ENCODE measurements at regions not wholly inside any gene's neighbourhood (a gene's known extent, or its start where the extent isn't known, plus 50 kb on each side); places are given as distances from the start of the nearest gene placed in this dataset.

- TF ChIP-seq REST (IDR thresholded peaks at IDR 0.05; ENCODE audit: low read depth) (no peak), CBX3 (IDR thresholded peaks at IDR 0.05; ENCODE audit: low read depth) (no peak), POLR2A (IDR thresholded peaks at IDR 0.05; ENCODE audit: borderline replicate concordance, extremely low read depth, insufficient read depth, insufficient read length) (no peak)
These were observed 558.0 kb upstream of the KIF2B start (continued) for GRCh38 chr17:53264730-53265129.

DNA sequence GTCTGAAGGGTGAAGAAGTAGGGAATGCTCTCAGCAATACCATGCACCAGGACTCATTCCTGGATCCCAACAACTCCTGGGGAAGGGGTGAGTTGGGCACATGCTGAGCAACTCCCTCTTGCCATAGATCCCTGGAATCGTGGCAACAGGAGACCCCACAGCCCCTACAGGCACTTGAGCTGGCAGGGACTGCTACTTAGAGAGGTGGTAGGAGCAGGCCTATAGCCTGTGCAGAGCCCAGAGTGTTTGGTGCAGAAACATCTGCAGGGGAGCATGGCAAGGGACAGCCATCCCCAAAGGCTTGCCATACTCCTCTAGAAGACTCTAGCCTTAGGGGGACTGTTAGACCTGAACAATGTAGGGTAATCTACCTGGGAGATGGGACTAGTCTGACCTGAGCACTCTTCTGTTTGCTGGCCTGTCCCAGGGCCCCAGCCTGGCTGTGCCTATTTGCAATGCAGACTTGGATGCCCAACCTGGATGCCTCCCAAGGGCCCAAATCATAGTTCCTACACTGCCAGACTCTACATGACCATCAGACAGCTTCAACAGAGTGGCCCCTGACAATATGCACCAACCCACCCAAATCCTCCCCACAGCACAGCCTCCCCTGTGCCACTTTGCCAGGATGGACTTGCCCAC, 568.6 kb upstream of the KIF2B start:
- Histone ChIP-seq H3K27ac (ENCODE audit: low read depth, low read length) (no peak overlapping the region), H3K4me1 (ENCODE audit: control insufficient read depth in 1 of 2, insufficient read depth in 2 of 2, low read length in 2 of 2) (no peaks in the 10 kb centered on the region), H3K79me2 (ENCODE audit: insufficient read depth, low read length) (no peaks in the 10 kb centered on the region), H2AFZ (ENCODE audit: low read depth, low read length, poor library complexity, severe bottlenecking) (no peak overlapping the region), H3K27me3 (ENCODE audit: insufficient read depth, low read length) (no peaks in the 10 kb centered on the region), H3K4me3 (replicated peaks in 1 of 2; ENCODE audit: low read depth in 1 of 2, low read length in 2 of 2) (no peak overlapping the region), H4K20me1 (ENCODE audit: insufficient read depth) (no peaks in the 10 kb centered on the region), H3K36me3 (ENCODE audit: control insufficient read depth in 1 of 2, insufficient read depth in 2 of 2, low read length in 2 of 2) (no peaks in the 10 kb centered on the region), H3K4me2 (ENCODE audit: low read length) (no peak overlapping the region), H3K9me3 (ENCODE audit: control insufficient read depth in 1 of 2, insufficient read depth in 1 of 2, low read depth in 1 of 2, low read length in 2 of 2) (peaks cover 51 to 59% of the 10 kb centered on the region in 2 experiments), H3K9me2 (ENCODE audit: insufficient read depth) (no peaks in the 10 kb centered on the region), H3K9ac (ENCODE audit: low read length) (no peak overlapping the region)
- intact Hi-C loops (cut with micrococcal nuclease) = no loop called here
- no peak for DNase-seq (ENCODE audit: low read depth, low spot score)
- ATAC-seq = no peak
- ChIA-PET RAD21 (ENCODE audit: low non-redundant PET in 1 of 2, low total read pairs in 2 of 2, uncharacterized antibody in 2 of 2, unreplicated experiment in 2 of 2) (no interaction called here), CTCF (no interaction called here), POLR2A (no interaction called here)
- TF ChIP-seq POLR2AphosphoS5 (IDR thresholded peaks at IDR 0.05; ENCODE audit: low read depth, low read length) (no peak), JUND (IDR thresholded peaks at IDR 0.05) (no peak), TCF7L2 (IDR thresholded peaks at IDR 0.05; ENCODE audit: borderline replicate concordance, extremely low read depth, insufficient read depth, insufficient read length) (no peak), SRF (IDR thresholded peaks at IDR 0.05; ENCODE audit: low read depth) (no peak), YY1 (IDR thresholded peaks at IDR 0.05; ENCODE audit: extremely low read depth, insufficient replicate concordance, low read depth, low read length) (no peak), SP1 (IDR thresholded peaks at IDR 0.05; ENCODE audit: low read depth) (no peak)
- no TSS peak for BruUV-seq (replicated peaks)

Measured in HCT116 (cell line).